ENCODE measurements at regions not wholly inside any gene's neighbourhood (a gene's known extent, or its start where the extent isn't known, plus 50 kb on each side); places are given as distances from the start of the nearest gene placed in this dataset.
A peak's percentile ranks its signal among the peaks of the same experiment; 100 is the strongest.

DNA sequence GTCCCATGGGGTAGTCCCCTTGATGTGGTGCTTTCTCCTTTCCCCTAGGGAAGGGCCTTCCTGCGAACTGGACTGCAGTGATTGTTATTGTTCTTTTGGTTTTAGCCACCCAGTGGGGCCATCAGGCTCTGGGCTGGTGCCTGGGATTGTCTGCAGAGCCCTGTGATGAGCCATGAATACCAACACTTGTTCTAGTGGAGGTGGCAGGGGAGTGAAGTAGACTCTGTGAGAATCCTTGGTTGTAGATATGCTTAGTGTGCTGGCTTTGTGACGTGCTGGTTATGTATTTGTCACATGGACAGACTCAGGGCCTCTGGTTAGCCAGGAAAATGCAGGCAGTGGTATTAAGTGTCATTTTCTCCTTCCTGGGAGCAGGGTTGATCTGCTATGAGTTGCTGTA is 51.8 kb upstream of the NDUFB4 start:
- no peaks in the 10 kb centered on the region for H3K27me3 ChIP-seq (ENCODE audit: low read depth)
- H3K9me3 ChIP-seq (replicated peaks): peaks cover 40% of the 10 kb centered on the region
- no peak overlapping the region for H3K27ac ChIP-seq (replicated peaks)
- H3K4me1 ChIP-seq: no peaks in the 10 kb centered on the region
- H3K4me3 ChIP-seq: no peak overlapping the region
- no peak for DNase-seq
- intact Hi-C loops (cut with micrococcal nuclease): no loop called here
- no peak for TF ChIP-seq CTCF (IDR thresholded peaks at IDR 0.05; ENCODE audit: borderline replicate concordance)
- no peaks in the 10 kb centered on the region for H3K36me3 ChIP-seq

GRCh38 chr3:120536642-120537041 is 59.5 kb upstream of the NDUFB4 start:
- no peak for DNase-seq
- Histone ChIP-seq H3K9me3 (replicated peaks) (peaks cover 51% of the 10 kb centered on the region), H3K4me3 (no peak overlapping the region), H3K27ac (replicated peaks) (peak overlapping the region; percentile 21), H3K36me3 (no peaks in the 10 kb centered on the region), H3K4me1 (peaks cover 10% of the 10 kb centered on the region), H3K27me3 (ENCODE audit: low read depth) (no peaks in the 10 kb centered on the region)
- intact Hi-C loops (cut with micrococcal nuclease): no loop called here
- no peak for TF ChIP-seq CTCF (IDR thresholded peaks at IDR 0.05; ENCODE audit: borderline replicate concordance)

DNA sequence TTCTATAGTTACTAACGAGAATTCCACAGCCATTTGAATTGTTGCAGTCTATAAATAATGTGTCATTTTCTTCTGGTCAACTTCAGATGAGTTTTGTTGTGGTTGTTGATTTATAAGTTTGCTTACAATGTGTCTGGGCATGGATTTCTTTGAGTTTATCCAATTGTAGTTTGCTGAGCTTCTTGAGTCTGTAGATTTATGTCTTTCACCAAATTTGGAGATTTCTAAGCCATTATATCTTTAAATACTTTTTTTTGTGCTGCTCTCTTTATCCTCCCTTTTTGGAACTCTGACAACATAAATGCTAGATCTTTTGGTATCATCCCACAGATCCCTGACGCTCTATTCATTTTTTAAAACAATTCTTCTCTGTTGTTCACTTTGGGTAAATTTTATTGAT is 63.2 kb upstream of the NDUFB4 start:
- peaks cover 26% of the 10 kb centered on the region for H3K9me3 ChIP-seq (replicated peaks)
- DNase-seq: no peak
- no peak for TF ChIP-seq CTCF (IDR thresholded peaks at IDR 0.05; ENCODE audit: borderline replicate concordance)
- H3K27me3 ChIP-seq (ENCODE audit: low read depth): no peaks in the 10 kb centered on the region
- H3K4me1 ChIP-seq: peaks cover 10% of the 10 kb centered on the region
- H3K36me3 ChIP-seq: no peaks in the 10 kb centered on the region
- intact Hi-C loops (cut with micrococcal nuclease): no loop called here
- H3K4me3 ChIP-seq: no peak overlapping the region
- H3K27ac ChIP-seq (replicated peaks): no peak overlapping the region

GRCh38 chr3:120528163-120528562 is 68.0 kb upstream of the NDUFB4 start:
- H3K36me3 ChIP-seq: no peaks in the 10 kb centered on the region
- H3K4me1 ChIP-seq: no peaks in the 10 kb centered on the region
- intact Hi-C loops (cut with micrococcal nuclease): no loop called here
- no peak overlapping the region for H3K4me3 ChIP-seq
- TF ChIP-seq CTCF (IDR thresholded peaks at IDR 0.05; ENCODE audit: borderline replicate concordance): no peak
- no peak for DNase-seq
- peaks cover 6% of the 10 kb centered on the region for H3K9me3 ChIP-seq (replicated peaks)
- no peak overlapping the region for H3K27ac ChIP-seq (replicated peaks)
- no peaks in the 10 kb centered on the region for H3K27me3 ChIP-seq (ENCODE audit: low read depth)

- intact Hi-C loops (cut with micrococcal nuclease): no loop called here
- H3K4me3 ChIP-seq: no peak overlapping the region
- no peaks in the 10 kb centered on the region for H3K9me3 ChIP-seq (replicated peaks)
- TF ChIP-seq CTCF (IDR thresholded peaks at IDR 0.05; ENCODE audit: borderline replicate concordance): no peak
- H3K27me3 ChIP-seq (ENCODE audit: low read depth): no peaks in the 10 kb centered on the region
- no peaks in the 10 kb centered on the region for H3K4me1 ChIP-seq
- no peak for DNase-seq
- H3K27ac ChIP-seq (replicated peaks): no peak overlapping the region
- no peaks in the 10 kb centered on the region for H3K36me3 ChIP-seq
Measured at GRCh38 chr3:120526011-120526870, 69.9 kb upstream of the NDUFB4 start.

Data from left ventricle myocardium inferior (tissue), 1 donor.